ENCODE measurements at regions not wholly inside any gene's neighbourhood (a gene's known extent, or its start where the extent isn't known, plus 50 kb on each side); places are given as distances from the start of the nearest gene placed in this dataset.

GRCh38 chr11:79708319-79708932 is 267.6 kb upstream of the TENM4 start:
- TF ChIP-seq SP1 (IDR thresholded peaks at IDR 0.05) (no peak), FOXK2 (IDR thresholded peaks at IDR 0.05) (no peak), FOXA1 (IDR thresholded peaks at IDR 0.05) (no peak), ELF4 (IDR thresholded peaks at IDR 0.05) (no peak), FOXM1 (IDR thresholded peaks at IDR 0.05; ENCODE audit: borderline replicate concordance) (no peak), SUZ12 (IDR thresholded peaks at IDR 0.05) (no peak), BHLHE40 (IDR thresholded peaks at IDR 0.05; ENCODE audit: borderline replicate concordance) (no peak), L3MBTL2 (conservative IDR thresholded peaks at IDR 0.05) (no peak), LEF1 (IDR thresholded peaks at IDR 0.05; ENCODE audit: borderline replicate concordance) (no peak)
